MV-4-11 (cell line): ENCODE measurements at regions not wholly inside any gene's neighbourhood (a gene's known extent, or its start where the extent isn't known, plus 50 kb on each side); places are given as distances from the start of the nearest gene placed in this dataset.

Source experiments
- DNase-seq: peaks from one replicate; lab custom pipeline; 2025; lab: John Stamatoyannopoulos, UW

DNA sequence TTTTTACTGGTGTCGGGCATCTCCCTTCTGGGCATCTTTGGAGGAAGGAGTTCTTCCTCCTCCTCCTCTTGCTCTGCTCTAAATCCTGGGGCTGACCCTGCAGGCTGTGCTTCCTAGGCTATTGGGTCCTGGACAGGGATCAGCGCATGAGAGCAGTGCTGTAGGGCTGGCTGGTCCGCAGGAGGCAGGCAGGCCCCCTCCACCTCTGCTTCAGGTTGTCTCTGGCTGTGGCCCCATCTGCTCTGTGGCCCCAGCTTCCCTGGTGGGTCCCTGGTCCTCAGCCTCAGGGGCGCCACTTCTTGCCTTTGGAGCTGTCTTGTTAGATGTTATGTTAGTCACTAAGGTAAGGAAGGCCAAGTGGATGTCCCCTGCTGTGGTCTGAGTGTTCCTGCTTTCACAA is 237.3 kb upstream of the PITRM1 start:
- no peak for DNase-seq

GRCh38 chr10:3408603-3409365 is 236.2 kb upstream of the PITRM1 start:
- no peak for DNase-seq

DNA sequence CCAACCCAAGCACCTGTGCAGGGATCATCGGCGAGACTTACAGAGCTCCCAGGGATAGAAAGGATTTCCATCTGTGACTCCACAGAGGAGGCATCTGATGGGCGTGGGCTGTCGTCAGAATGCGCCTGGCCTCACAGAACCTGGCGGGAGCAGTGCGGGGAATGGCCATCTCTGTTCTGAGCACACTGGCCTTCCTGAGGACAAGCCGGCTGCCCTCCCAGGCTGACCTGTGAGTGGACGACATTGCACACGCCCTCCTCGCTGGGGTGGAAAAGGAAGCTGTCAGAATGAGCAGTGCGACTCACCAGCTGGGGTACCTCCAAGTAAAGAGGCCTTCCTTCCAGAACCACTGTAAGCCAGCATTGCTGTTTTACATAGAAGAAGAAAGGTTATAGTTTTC is 234.6 kb upstream of the PITRM1 start:
- DNase-seq = no peak

DNA sequence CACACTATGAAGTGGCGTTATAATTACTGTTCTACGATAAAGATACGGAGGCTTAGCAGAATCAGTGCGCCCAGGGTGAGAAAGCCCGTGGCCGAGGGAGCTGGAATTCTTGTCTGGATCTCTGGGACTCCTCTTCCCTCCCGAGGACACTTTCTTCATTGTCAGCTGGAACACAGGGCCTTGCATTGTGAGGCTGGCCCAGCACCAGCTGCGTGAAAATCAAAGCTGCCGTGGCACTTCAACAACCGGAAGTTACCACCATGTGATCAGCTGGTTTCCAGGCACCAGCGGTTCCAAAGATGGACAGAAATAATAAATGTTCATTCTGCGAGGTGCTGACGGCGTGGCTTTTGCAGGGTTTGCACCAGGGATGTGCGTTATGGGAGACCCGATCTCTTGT is 234.0 kb upstream of the PITRM1 start:
- no peak for DNase-seq

DNA sequence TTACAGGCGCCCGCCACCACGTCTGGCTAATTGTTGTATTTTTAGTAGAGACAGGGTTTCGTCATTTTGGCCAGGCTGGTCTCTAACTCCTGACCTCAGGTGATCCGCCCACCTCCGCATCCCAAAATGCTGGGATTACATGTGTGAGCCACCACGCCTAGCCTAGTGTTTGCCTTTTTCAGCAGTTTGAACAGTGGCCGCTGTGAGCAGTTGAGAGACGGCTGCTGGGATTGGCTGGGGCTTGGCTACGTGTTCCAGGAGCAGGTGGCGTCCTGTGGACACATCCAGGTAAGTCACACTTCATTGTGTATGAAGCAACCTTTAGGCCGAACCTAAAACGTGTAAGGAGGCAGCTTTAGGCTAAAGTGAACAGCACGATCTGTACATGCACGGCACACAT is 231.8 kb upstream of the PITRM1 start:
- DNase-seq = no peak

- DNase-seq = no peak
Observed at GRCh38 chr10:3402187-3402751, 229.7 kb upstream of the PITRM1 start.

GRCh38 chr10:3401491-3401938 is 228.9 kb upstream of the PITRM1 start:
- DNase-seq = no peak

DNA sequence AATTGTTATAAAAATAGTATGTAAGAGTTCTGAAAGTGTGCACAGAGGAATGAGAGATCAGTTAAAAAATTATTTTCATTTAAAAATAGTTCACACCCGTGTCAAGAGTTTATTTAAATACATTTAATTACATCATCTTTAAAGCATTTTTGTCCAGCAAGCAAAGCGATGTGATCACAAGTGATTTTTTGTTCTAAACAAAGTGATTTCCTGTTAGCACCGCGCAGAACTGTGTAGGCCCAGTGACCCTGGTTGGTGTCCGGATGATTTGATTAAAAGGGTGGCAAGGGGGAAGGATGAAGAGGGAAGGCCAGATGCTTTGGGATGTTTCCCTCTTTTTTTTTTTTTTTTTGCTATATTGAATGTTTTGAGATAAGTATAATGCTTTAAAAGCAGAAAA is 227.8 kb upstream of the PITRM1 start:
- no peak for DNase-seq

DNA sequence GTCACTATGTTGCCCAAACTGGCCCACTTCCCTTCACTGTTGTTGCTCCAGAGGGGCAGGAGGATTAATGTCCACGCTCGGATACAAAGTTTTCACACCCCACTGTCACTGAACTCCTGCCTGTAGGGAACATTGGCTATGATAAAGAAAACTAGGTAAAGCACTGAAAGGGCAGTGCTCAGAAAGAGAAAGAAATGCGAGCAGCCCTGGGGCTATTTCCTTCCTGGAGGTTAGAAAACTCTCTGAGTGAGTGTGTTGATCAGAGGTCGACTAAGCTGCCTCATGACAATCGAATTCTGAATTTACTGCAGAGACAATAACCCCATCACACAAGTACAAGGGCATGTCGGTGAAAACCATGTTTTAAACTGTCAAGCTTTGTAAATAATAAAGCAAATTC is 227.2 kb upstream of the PITRM1 start:
- no peak for DNase-seq

- DNase-seq = no peak
Observed at GRCh38 chr10:3398825-3399646, 226.5 kb upstream of the PITRM1 start.

GRCh38 chr10:3397846-3398245 is 225.3 kb upstream of the PITRM1 start:
- no peak for DNase-seq

DNA sequence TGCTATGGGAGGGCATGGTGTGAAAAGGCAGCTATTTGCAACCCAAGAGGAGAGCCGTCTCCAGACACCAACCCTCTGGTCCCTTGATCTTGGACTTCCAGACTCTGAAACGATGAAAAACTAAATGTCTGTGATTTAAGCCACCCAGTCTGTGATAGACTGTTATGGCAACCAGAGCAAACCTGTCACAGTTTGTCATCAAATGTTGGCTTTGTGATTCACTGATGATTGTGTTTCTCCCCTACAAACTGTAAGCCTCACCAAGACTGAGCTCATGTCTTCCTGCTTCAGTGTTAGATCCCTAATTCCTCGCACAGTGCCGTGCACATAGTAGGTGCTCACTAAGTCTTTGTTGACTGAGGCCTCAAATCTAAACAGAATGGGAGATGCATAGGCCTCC is 224.6 kb upstream of the PITRM1 start:
- no peak for DNase-seq

DNA sequence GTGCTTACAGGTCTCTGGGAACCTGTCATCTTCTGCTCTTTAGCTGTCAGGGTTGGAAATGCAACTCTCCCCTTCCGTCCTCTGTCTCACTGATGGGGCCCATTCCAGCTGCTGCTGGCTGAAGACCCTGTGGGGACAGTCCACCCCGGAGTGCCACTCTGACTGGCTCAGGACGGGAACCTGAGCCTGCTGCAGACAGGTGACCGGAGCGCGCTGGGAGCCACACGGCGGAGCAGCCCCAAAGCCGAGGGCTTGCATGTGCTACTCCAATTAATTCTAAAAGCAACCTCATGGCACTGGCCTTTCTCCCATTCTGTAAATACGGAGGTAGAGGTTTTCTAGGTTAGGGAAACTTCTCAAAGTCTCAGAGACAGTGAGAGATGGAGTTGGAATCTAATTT is 223.5 kb upstream of the PITRM1 start:
- no peak for DNase-seq

DNA sequence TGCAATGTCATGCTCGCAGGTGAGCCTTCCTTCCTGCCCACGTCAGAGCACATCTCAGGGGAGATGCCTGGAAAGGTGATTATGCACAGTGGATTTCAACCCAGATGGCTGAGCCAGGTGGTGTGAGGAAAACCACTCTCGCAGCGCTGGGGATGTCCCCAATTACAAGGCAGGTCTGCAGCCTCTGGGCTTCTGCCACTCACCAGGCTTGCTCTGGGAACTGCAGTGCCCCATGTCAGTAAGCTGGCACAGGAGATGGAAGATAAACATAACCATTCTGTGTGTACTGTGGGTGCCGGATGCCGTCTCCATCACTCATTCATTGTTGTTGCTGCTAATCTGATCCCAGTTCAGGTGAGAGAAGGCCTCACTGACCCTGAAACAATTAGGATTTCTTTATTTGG is 222.9 kb upstream of the PITRM1 start:
- DNase-seq = no peak

- no peak for DNase-seq
Observed at GRCh38 chr10:3395041-3395440, 222.5 kb upstream of the PITRM1 start.

DNA sequence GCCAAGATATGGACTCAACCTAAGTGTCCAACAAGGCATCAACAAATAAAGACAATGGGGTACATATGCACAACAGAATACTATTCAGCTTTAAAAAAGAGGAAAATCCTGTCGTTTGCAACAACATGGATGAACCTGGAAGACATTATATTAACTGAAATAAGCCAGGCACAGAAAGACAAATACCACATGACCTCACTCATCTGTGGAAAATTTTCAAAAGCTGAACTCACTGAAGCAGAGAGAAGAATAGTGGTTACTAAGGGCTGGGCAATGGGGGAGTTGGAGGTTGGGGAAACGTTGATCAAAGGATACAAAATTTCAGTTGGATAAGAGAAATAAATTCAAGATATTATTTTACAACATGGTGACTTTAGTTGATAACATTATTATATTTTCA is 221.4 kb upstream of the PITRM1 start:
- no peak for DNase-seq

DNA sequence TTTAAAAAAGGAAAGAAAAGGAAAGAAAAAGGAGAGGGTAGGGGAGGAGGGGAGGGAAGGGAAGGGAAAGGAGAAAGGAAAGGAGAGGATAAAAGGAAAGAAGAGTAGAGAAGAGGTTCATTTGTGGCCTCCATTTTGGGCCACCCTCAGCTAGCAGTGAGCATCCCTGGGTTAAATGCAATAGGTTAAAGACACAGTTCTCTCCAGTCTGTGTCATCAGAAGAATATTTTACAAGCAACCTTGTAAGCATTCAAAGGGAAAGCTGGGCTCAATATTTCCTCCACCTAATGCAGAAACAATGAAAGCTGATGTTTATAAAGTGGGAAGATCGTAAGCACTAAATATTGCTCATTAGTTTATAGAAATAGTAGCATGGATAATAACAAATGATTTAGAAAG is 219.1 kb upstream of the PITRM1 start:
- no peak for DNase-seq

DNA sequence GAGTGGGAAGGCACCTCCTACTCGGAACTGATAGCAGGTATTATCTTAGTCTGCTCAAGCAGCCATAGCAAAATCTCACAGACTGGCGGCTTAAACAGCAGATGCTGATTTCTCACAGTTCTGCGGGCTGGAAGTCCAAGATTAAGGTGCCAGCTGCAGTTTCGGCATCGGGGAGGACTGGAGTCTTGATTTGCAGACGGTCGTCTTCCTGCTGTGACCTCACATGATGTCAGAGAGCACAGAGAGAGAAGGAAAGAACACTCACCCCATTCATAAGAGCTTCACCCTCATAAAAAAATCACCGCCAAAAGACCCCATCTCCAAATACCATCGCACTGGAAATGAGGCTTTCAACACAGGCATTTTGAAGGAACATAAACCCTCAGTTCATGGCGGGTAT is 216.5 kb upstream of the PITRM1 start:
- DNase-seq = no peak

- DNase-seq = no peak
Observed at GRCh38 chr10:3385487-3385886, 212.9 kb upstream of the PITRM1 start.

- DNase-seq = no peak
Observed at GRCh38 chr10:3382092-3382491, 209.5 kb upstream of the PITRM1 start.

DNA sequence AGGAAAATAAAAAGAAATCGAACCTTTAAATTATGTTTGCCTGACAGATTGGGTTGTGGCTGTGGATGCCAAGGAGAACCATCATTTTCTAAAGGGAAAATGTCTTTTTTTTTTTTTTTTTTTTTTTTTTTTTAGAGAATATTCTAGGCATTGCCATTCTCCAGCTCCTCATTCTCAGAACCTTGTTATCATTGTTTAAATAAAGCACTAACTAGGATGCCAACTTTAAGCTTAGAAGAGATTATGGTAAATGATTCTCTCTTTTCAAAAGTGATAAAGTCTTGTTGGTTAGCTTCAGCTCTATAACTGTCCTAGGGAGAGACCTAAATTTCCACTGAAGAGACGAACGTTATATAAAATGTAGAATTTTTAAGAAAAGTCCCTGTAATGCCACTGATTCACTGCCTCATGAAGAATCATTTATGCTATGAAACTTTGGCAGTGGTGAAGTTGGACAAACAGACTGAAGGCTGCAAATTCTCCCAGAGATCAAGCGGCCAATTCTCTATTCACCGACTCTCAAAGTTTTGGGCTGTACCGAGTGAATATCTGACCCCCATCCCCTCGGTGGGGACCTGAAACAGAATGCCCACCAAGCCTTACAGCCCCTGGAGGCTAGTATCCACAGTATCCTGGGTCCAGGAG is 207.9 kb upstream of the PITRM1 start:
- DNase-seq = no peak

DNA sequence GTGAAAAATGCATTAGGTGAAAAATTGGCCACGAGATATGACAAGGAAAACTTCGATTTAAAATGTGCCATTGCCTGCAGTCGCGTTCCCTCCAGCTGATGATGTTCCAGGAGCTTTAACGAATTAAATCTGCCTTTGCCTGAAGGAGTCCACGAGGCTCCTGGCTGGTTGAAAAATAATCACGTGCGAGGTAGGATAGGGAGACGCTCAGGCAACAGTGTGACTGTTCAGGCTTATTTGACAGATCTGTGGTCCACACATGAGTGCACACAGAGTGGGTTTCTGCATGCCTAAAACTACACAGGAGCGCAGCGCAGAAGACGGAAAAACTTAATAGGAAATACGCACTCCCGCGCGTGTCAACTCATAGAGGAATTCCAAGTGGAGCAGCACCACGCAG is 204.0 kb upstream of the PITRM1 start:
- no peak for DNase-seq

DNA sequence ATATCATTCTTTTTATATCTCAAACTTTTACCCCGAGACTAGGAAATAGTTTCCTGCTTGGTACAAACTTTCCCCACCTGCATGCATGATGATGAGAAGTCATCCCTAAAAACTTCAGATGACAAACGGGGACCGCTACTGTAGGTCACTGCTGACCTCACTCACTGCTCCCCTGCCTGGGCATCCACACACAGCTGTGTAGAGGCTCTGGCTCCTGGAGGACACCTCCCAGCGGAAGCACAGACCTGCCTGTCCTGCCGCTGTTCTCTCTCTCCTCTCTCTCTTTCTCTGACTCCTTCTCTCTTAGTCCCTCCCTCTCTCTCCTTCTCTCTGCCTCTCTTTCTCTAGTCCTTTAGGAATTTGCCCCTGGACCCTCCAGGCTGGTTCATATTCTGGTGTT is 202.9 kb upstream of the PITRM1 start:
- no peak for DNase-seq
